Kidney epithelial cell (primary cell): ENCODE measurements at regions not wholly inside any gene's neighbourhood (a gene's known extent, or its start where the extent isn't known, plus 50 kb on each side); places are given as distances from the start of the nearest gene placed in this dataset.

Experiments used
- DNase-seq: peaks from one replicate; pipeline ENCODE4 v3.0.0-alpha.2; 2010; ENCODE audit warnings: low read depth
- H3K27me3 ChIP-seq: 2 replicates; pipeline ENCODE4 v1.6.0; 2011; ENCODE audit warnings: low read length; ENCODE audit not compliant: control insufficient read depth, insufficient read depth
- H3K36me3 ChIP-seq: 2 replicates; pipeline ENCODE4 v1.5.1; 2011; ENCODE audit warnings: low read length; ENCODE audit not compliant: control insufficient read depth, insufficient read depth
- H3K4me3 ChIP-seq: 2 replicates; pipeline ENCODE4 v1.5.1; 2011; ENCODE audit warnings: low read depth, mild to moderate bottlenecking, control low read depth, low read length
- CTCF ChIP-seq: IDR thresholded peaks from 2 replicates; pipeline ENCODE4 v1.5.1; 2011; ENCODE audit warnings: mild to moderate bottlenecking, moderate library complexity, low read length, control low read depth, inconsistent platforms; ENCODE audit not compliant: insufficient read depth, poor library complexity, severe bottlenecking

- no peak for DNase-seq
- Histone ChIP-seq H3K36me3 (no peaks in the 10 kb centered on the region), H3K4me3 (no peak overlapping the region), H3K27me3 (no peaks in the 10 kb centered on the region)
- TF ChIP-seq CTCF, result no peak
Measured at GRCh38 chrX:42725196-42725595, 52.8 kb downstream of the PPP1R2C start.

- no peak for TF ChIP-seq CTCF
- Histone ChIP-seq H3K27me3 (no peaks in the 10 kb centered on the region), H3K36me3 (no peaks in the 10 kb centered on the region), H3K4me3 (no peak overlapping the region)
- no peak for DNase-seq
Measured at GRCh38 chrX:42720209-42720608, 57.8 kb downstream of the PPP1R2C start.

GRCh38 chrX:42715701-42716262 lies 62.2 kb downstream of the PPP1R2C start:
- Histone ChIP-seq H3K36me3 (no peaks in the 10 kb centered on the region), H3K27me3 (no peaks in the 10 kb centered on the region), H3K4me3 (no peak overlapping the region)
- TF ChIP-seq CTCF, result no peak
- DNase-seq, result no peak

- Histone ChIP-seq H3K4me3 (no peak overlapping the region), H3K27me3 (no peaks in the 10 kb centered on the region), H3K36me3 (no peaks in the 10 kb centered on the region)
- TF ChIP-seq CTCF, result peak; percentile 69
- peak; percentile 32 for DNase-seq
Measured at GRCh38 chrX:42714981-42715700, 62.8 kb downstream of the PPP1R2C start.

- H3K36me3 ChIP-seq, result no peaks in the 10 kb centered on the region
- H3K4me3 ChIP-seq, result no peak overlapping the region
- no peak for DNase-seq
- H3K27me3 ChIP-seq, result no peaks in the 10 kb centered on the region
- no peak for TF ChIP-seq CTCF
Measured at GRCh38 chrX:42710452-42710851, 67.5 kb downstream of the PPP1R2C start.

- no peaks in the 10 kb centered on the region for H3K27me3 ChIP-seq
- no peaks in the 10 kb centered on the region for H3K36me3 ChIP-seq
- DNase-seq, result no peak
- no peak overlapping the region for H3K4me3 ChIP-seq
- TF ChIP-seq CTCF, result no peak
Measured at GRCh38 chrX:42708222-42708621, 69.7 kb downstream of the PPP1R2C start.
